MM.1S (cell line): ENCODE measurements at regions not wholly inside any gene's neighbourhood (a gene's known extent, or its start where the extent isn't known, plus 50 kb on each side); places are given as distances from the start of the nearest gene placed in this dataset.

ENCODE experiments used
- DNase-seq: peaks from one replicate; pipeline ENCODE4 v3.0.0-alpha.2; 2015
- H2AFZ ChIP-seq: fragments of 300-600 bp; sonication (generic); 2 replicates; pipeline ENCODE4 v1.6.0; 2016; ENCODE audit warnings: antibody characterized with exemption, low read length
- H3F3A ChIP-seq: fragments of 300-600 bp; sonication (generic); 2 replicates; pipeline ENCODE4 v1.6.1; 2016; ENCODE audit warnings: mild to moderate bottlenecking, antibody characterized with exemption, low read length, moderate library complexity, mixed read lengths; ENCODE audit not compliant: insufficient read depth
- H3K27ac ChIP-seq: fragments of 300-600 bp; sonication (generic); 2 replicates; pipeline ENCODE4 v1.5.1; 2016; ENCODE audit warnings: mild to moderate bottlenecking, low read length
- H3K27me3 ChIP-seq: fragments of 300-600 bp; sonication (generic); replicated peaks from 2 replicates; pipeline ENCODE4 v1.6.0; 2016; ENCODE audit warnings: low read length; ENCODE audit not compliant: insufficient read depth
- H3K36me3 ChIP-seq: fragments of 300-600 bp; sonication (generic); replicated peaks from 2 replicates; pipeline ENCODE4 v1.6.1; 2016; ENCODE audit warnings: mild to moderate bottlenecking, low read length, mixed read lengths; ENCODE audit not compliant: insufficient read depth
- H3K4me1 ChIP-seq: fragments of 300-600 bp; sonication (generic); 2 replicates; pipeline ENCODE4 v1.6.1; 2016; ENCODE audit warnings: low read length, mixed read lengths
- H3K4me2 ChIP-seq: fragments of 300-600 bp; sonication (generic); 2 replicates; pipeline ENCODE4 v1.6.0; 2016; ENCODE audit warnings: low read depth, low read length
- H3K4me3 ChIP-seq: fragments of 300-600 bp; sonication (generic); 2 replicates; pipeline ENCODE4 v1.5.1; 2016; ENCODE audit warnings: low read length, mixed read lengths
- H3K79me2 ChIP-seq: fragments of 300-600 bp; sonication (generic); 2 replicates; pipeline ENCODE4 v1.6.1; 2016; ENCODE audit warnings: mixed run types, low read length, mixed read lengths
- H3K9ac ChIP-seq: fragments of 300-600 bp; sonication (generic); 2 replicates; pipeline ENCODE4 v1.6.1; 2016; ENCODE audit warnings: low read length, mixed read lengths
- H3K9me2 ChIP-seq: fragments of 300-600 bp; sonication (generic); replicated peaks from 2 replicates; pipeline ENCODE4 v1.6.1; 2016; ENCODE audit warnings: mild to moderate bottlenecking, low read length, mixed read lengths; ENCODE audit not compliant: insufficient read depth
- H3K9me3 ChIP-seq: fragments of 300-600 bp; sonication (generic); replicated peaks from 2 replicates; pipeline ENCODE4 v1.6.1; 2016; ENCODE audit warnings: mild to moderate bottlenecking, low read length, mixed read lengths; ENCODE audit not compliant: insufficient read depth
- H4K20me1 ChIP-seq: fragments of 300-600 bp; sonication (generic); 2 replicates; pipeline ENCODE4 v1.6.1; 2016; ENCODE audit warnings: mild to moderate bottlenecking, low read length, moderate library complexity, mixed read lengths; ENCODE audit not compliant: insufficient read depth
- CTCF ChIP-seq: fragments of 300-600 bp; sonication (generic); IDR thresholded peaks from 2 replicates; pipeline ENCODE4 v1.5.1; 2016; ENCODE audit warnings: antibody characterized with exemption, low read length, mixed read lengths
- EZH2 ChIP-seq: fragments of 300-600 bp; sonication (generic); optimal IDR thresholded peaks from 2 replicates; pipeline ENCODE3; 2017; ENCODE audit warnings: low read depth, mild to moderate bottlenecking, antibody characterized with exemption, low read length, mixed read lengths
- EZH2phosphoT487 ChIP-seq: fragments of 300-600 bp; sonication (generic); IDR thresholded peaks from 2 replicates; pipeline ENCODE4 v1.6.1; 2018; ENCODE audit warnings: antibody characterized with exemption, low read length

- H3K27me3 ChIP-seq = no peaks in the 10 kb centered on the region
- no peaks in the 10 kb centered on the region for H3K36me3 ChIP-seq
- H3K4me2 ChIP-seq = no peak overlapping the region
- TF ChIP-seq CTCF (no peak), EZH2phosphoT487 (no peak), EZH2 (no peak)
- no peaks in the 10 kb centered on the region for H3K4me1 ChIP-seq
- H3K4me3 ChIP-seq = no peak overlapping the region
- no peaks in the 10 kb centered on the region for H4K20me1 ChIP-seq
- no peaks in the 10 kb centered on the region for H3K9me3 ChIP-seq
- H2AFZ ChIP-seq = no peak overlapping the region
- no peak overlapping the region for H3K9ac ChIP-seq
- H3K79me2 ChIP-seq = no peaks in the 10 kb centered on the region
- no peak overlapping the region for H3K27ac ChIP-seq
- DNase-seq = no peak
- H3F3A ChIP-seq = no peaks in the 10 kb centered on the region
- H3K9me2 ChIP-seq = no peaks in the 10 kb centered on the region
These were observed 453.8 kb downstream of the OTOL1 start for GRCh38 chr3:161950318-161950868.

GRCh38 chr3:161957467-161957866 is 460.9 kb downstream of the OTOL1 start:
- H4K20me1 ChIP-seq = no peaks in the 10 kb centered on the region
- no peaks in the 10 kb centered on the region for H3K9me2 ChIP-seq
- H3K4me1 ChIP-seq = peaks cover 19% of the 10 kb centered on the region
- TF ChIP-seq EZH2 = no peak
- no peak for TF ChIP-seq EZH2phosphoT487
- TF ChIP-seq CTCF = no peak
- no peaks in the 10 kb centered on the region for H3K79me2 ChIP-seq
- no peak overlapping the region for H3K4me3 ChIP-seq
- no peak overlapping the region for H3K27ac ChIP-seq
- no peaks in the 10 kb centered on the region for H3K36me3 ChIP-seq
- no peaks in the 10 kb centered on the region for H3K27me3 ChIP-seq
- H3K9me3 ChIP-seq = no peaks in the 10 kb centered on the region
- no peak overlapping the region for H3K9ac ChIP-seq
- H3K4me2 ChIP-seq = no peak overlapping the region
- peaks cover 6% of the 10 kb centered on the region; the same call in 1 of the 2 replicates for H3F3A ChIP-seq
- H2AFZ ChIP-seq = no peak overlapping the region
- peak; percentile 20 for DNase-seq

GRCh38 chr3:161964857-161965256 is 468.2 kb downstream of the OTOL1 start:
- Histone ChIP-seq H3F3A (no peaks in the 10 kb centered on the region), H3K4me3 (no peak overlapping the region), H4K20me1 (no peaks in the 10 kb centered on the region), H3K79me2 (no peaks in the 10 kb centered on the region), H3K9ac (no peak overlapping the region), H3K9me2 (peaks cover 3% of the 10 kb centered on the region; the same call in 1 of the 2 replicates), H2AFZ (no peak overlapping the region), H3K36me3 (no peaks in the 10 kb centered on the region), H3K27me3 (no peaks in the 10 kb centered on the region), H3K9me3 (no peaks in the 10 kb centered on the region), H3K27ac (no peak overlapping the region), H3K4me2 (no peak overlapping the region), H3K4me1 (no peaks in the 10 kb centered on the region)
- TF ChIP-seq EZH2 = no peak
- no peak for DNase-seq

- Histone ChIP-seq H2AFZ (no peak overlapping the region), H3F3A (no peaks in the 10 kb centered on the region), H3K4me3 (no peak overlapping the region), H3K4me1 (no peaks in the 10 kb centered on the region), H3K9ac (no peak overlapping the region), H3K27ac (no peak overlapping the region), H3K4me2 (no peak overlapping the region), H3K9me2 (peaks cover 3% of the 10 kb centered on the region; the same call in 1 of the 2 replicates), H4K20me1 (no peaks in the 10 kb centered on the region), H3K36me3 (no peaks in the 10 kb centered on the region), H3K79me2 (no peaks in the 10 kb centered on the region), H3K27me3 (no peaks in the 10 kb centered on the region), H3K9me3 (no peaks in the 10 kb centered on the region; the same call in 1 of the 2 replicates)
- TF ChIP-seq EZH2phosphoT487 (no peak), CTCF (no peak), EZH2 (no peak)
- DNase-seq = no peak
These were observed 473.3 kb downstream of the OTOL1 start for GRCh38 chr3:161969867-161970266.
